Spleen (tissue), 7 donors: ENCODE measurements at regions not wholly inside any gene's neighbourhood (a gene's known extent, or its start where the extent isn't known, plus 50 kb on each side); places are given as distances from the start of the nearest gene placed in this dataset.

Experiments
- POLR2A ChIP-seq, 3 donors: fragments of 450-650 bp; IDR thresholded peaks; one replicate each; pipeline ENCODE4 v1.5.1; 2017; ENCODE audit warnings: antibody characterized with exemption in 3 of 3, mild to moderate bottlenecking in 1 of 3
- POLR2AphosphoS5 ChIP-seq, 3 donors: sonication (generic); formaldehyde crosslinking; IDR thresholded peaks; one replicate each; pipeline ENCODE4 v1.5.1; 2017; ENCODE audit warnings: antibody characterized with exemption in 3 of 3
- TF ChIP-seq, protein P1 (sequence below), 11 experiments: fragments of 200-600 bp in 7 of 11; fragments of 450-650 bp in 4 of 11; sonication (generic) in 4 of 11; IDR thresholded peaks in 8 of 11; conservative IDR thresholded peaks in 3 of 11; 1 replicate in 7 of 11; 2 replicates in 4 of 11; pipeline versions ENCODE4 v1.4.0 to v1.8.0; 2016 to 2021; ENCODE audit warnings: antibody characterized with exemption in 11 of 11, inconsistent platforms in 4 of 11, mild to moderate bottlenecking in 1 of 11
- donor health status: DM: no; HTN: no; CAD: no; lungs with moderate emphysema.
- donor health status: DM: no; HTN: no; CAD: no.
- donor health status: DM: no; HTN: no; CAD: no.

DNA sequence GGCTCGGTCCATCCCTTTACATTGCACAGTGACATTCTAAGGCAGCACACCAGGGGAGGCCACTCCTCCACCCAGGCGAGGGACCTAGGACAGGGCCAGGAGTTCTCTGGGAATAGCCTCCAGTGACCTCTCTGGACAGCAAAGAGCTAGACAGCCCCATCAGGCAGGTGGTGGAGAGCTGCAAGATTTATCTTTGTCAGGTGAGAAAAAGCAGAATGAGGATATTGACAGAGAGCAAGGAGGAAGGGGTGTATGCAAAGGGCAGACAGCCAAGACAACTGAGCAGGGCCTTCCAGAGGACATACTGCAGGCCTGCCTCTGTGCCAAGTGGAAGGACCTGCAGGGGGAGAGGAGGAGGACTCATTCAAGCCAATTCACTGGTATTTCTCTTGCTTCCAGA, 112.4 kb upstream of the MAX start:
- TF ChIP-seq POLR2A (IDR thresholded peaks at IDR 0.05): no peak
- no peak for TF ChIP-seq POLR2AphosphoS5 (IDR thresholded peaks at IDR 0.05)
- TF ChIP-seq, protein P1, sequence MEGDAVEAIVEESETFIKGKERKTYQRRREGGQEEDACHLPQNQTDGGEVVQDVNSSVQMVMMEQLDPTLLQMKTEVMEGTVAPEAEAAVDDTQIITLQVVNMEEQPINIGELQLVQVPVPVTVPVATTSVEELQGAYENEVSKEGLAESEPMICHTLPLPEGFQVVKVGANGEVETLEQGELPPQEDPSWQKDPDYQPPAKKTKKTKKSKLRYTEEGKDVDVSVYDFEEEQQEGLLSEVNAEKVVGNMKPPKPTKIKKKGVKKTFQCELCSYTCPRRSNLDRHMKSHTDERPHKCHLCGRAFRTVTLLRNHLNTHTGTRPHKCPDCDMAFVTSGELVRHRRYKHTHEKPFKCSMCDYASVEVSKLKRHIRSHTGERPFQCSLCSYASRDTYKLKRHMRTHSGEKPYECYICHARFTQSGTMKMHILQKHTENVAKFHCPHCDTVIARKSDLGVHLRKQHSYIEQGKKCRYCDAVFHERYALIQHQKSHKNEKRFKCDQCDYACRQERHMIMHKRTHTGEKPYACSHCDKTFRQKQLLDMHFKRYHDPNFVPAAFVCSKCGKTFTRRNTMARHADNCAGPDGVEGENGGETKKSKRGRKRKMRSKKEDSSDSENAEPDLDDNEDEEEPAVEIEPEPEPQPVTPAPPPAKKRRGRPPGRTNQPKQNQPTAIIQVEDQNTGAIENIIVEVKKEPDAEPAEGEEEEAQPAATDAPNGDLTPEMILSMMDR (IDR thresholded peaks at IDR 0.05 in 8 of 11, conservative IDR thresholded peaks at IDR 0.05 in 3 of 11): no peak
